H9 (cell line): ENCODE measurements at regions not wholly inside any gene's neighbourhood (a gene's known extent, or its start where the extent isn't known, plus 50 kb on each side); places are given as distances from the start of the nearest gene placed in this dataset.

Experiments used
- DNase-seq: peaks from one replicate; pipeline ENCODE4 v3.0.0-alpha.2; 2017
- H2AFZ ChIP-seq: one replicate; pipeline ENCODE4 v1.6.1; 2013; ENCODE audit warnings: mild to moderate bottlenecking, low read length, control low read depth, moderate library complexity
- H2AK5ac ChIP-seq: 2 replicates; pipeline ENCODE4 v1.6.1; 2013; ENCODE audit warnings: low read length, control low read depth, mixed read lengths; ENCODE audit not compliant: insufficient read length
- H2BK120ac ChIP-seq: one replicate; pipeline ENCODE4 v1.6.1; 2013; ENCODE audit warnings: low read depth, mild to moderate bottlenecking, low read length, control low read depth, inconsistent platforms; ENCODE audit not compliant: poor library complexity, severe bottlenecking
- H2BK12ac ChIP-seq: 2 replicates; pipeline ENCODE4 v1.6.1; 2013; ENCODE audit warnings: low read length, control low read depth, mixed read lengths, low read depth; ENCODE audit not compliant: insufficient read length
- H2BK15ac ChIP-seq: 2 replicates; pipeline ENCODE4 v1.6.1; 2013; ENCODE audit warnings: low read depth, low read length, control low read depth
- H2BK20ac ChIP-seq: one replicate; pipeline ENCODE4 v1.6.1; 2013; ENCODE audit warnings: low read depth, mild to moderate bottlenecking, low read length, control low read depth, inconsistent platforms; ENCODE audit not compliant: poor library complexity, severe bottlenecking
- H2BK5ac ChIP-seq: 2 replicates; pipeline ENCODE4 v1.6.1; 2013; ENCODE audit warnings: low read length, control low read depth, mixed read lengths; ENCODE audit not compliant: insufficient read length
- H3K14ac ChIP-seq: 2 replicates; pipeline ENCODE4 v1.6.1; 2013; ENCODE audit warnings: low read length, control low read depth; ENCODE audit not compliant: insufficient read depth
- H3K18ac ChIP-seq: 2 replicates; pipeline ENCODE4 v1.6.1; 2013; ENCODE audit warnings: low read depth, mild to moderate bottlenecking, mixed read lengths, low read length, control low read depth; ENCODE audit not compliant: insufficient read length
- H3K23ac ChIP-seq: 2 replicates; pipeline ENCODE4 v1.6.1; 2013; ENCODE audit warnings: low read length, control low read depth, mixed read lengths, low read depth; ENCODE audit not compliant: insufficient read length
- H3K23me2 ChIP-seq: 2 replicates; pipeline ENCODE4 v1.6.1; 2013; ENCODE audit warnings: low read depth, mild to moderate bottlenecking, mixed read lengths, low read length, control low read depth; ENCODE audit not compliant: insufficient read length, poor library complexity, severe bottlenecking
- H3K27ac ChIP-seq: 2 replicates; pipeline ENCODE4 v1.5.1; 2013; ENCODE audit warnings: low read length, control low read depth, mixed read lengths, low read depth; ENCODE audit not compliant: insufficient read length
- H3K27me3 ChIP-seq: 2 replicates; pipeline ENCODE4 v1.6.1; 2013; ENCODE audit warnings: low read length, control low read depth, inconsistent platforms; ENCODE audit not compliant: insufficient read depth
- H3K4ac ChIP-seq: 2 replicates; pipeline ENCODE4 v1.6.1; 2013; ENCODE audit warnings: low read depth, mild to moderate bottlenecking, control low read depth, inconsistent platforms, low read length, moderate library complexity
- H3K4me1 ChIP-seq: 2 replicates; pipeline ENCODE4 v1.6.1; 2013; ENCODE audit warnings: low read length, control low read depth, inconsistent platforms; ENCODE audit not compliant: insufficient read depth
- H3K4me2 ChIP-seq: 2 replicates; pipeline ENCODE4 v1.6.1; 2013; ENCODE audit warnings: low read length, control low read depth, mixed read lengths; ENCODE audit not compliant: insufficient read length, insufficient read depth
- H3K56ac ChIP-seq: 2 replicates; pipeline ENCODE4 v1.6.1; 2013; ENCODE audit warnings: low read depth, mild to moderate bottlenecking, mixed read lengths, low read length, control low read depth; ENCODE audit not compliant: insufficient read length
- H3K79me1 ChIP-seq: 2 replicates; pipeline ENCODE4 v1.6.1; 2013; ENCODE audit warnings: low read depth, mild to moderate bottlenecking, moderate library complexity, low read length, control low read depth, inconsistent platforms; ENCODE audit not compliant: insufficient read depth, poor library complexity, severe bottlenecking
- H3K79me2 ChIP-seq: 2 replicates; pipeline ENCODE4 v1.6.1; 2013; ENCODE audit warnings: low read length, control low read depth, inconsistent platforms; ENCODE audit not compliant: insufficient read depth
- H3K9ac ChIP-seq: 2 replicates; pipeline ENCODE4 v1.6.1; 2013; ENCODE audit warnings: low read length, control low read depth, mixed read lengths; ENCODE audit not compliant: insufficient read length; ENCODE audit errors: extremely low read depth
- H3K9me3 ChIP-seq: one replicate; pipeline ENCODE4 v1.6.1; 2013; ENCODE audit warnings: low read depth, low read length, inconsistent platforms; ENCODE audit not compliant: control insufficient read depth
- H3T11ph ChIP-seq: one replicate; pipeline ENCODE4 v1.6.1; 2013; ENCODE audit warnings: mild to moderate bottlenecking, low read length, control low read depth, inconsistent platforms
- H4K20me1 ChIP-seq: one replicate; pipeline ENCODE4 v1.6.1; 2013; ENCODE audit not compliant: control insufficient read depth, insufficient read length, insufficient read depth
- H4K5ac ChIP-seq: 2 replicates; pipeline ENCODE4 v1.6.1; 2013; ENCODE audit warnings: low read depth, mild to moderate bottlenecking, mixed read lengths, low read length, control low read depth; ENCODE audit not compliant: insufficient read length
- H4K8ac ChIP-seq: replicated peaks from 2 replicates; pipeline ENCODE4 v1.6.1; 2013; ENCODE audit warnings: low read length, control low read depth, mixed read lengths, low read depth; ENCODE audit not compliant: insufficient read length
- H4K91ac ChIP-seq: 2 replicates; pipeline ENCODE4 v1.6.1; 2013; ENCODE audit warnings: low read depth, mild to moderate bottlenecking, moderate library complexity, mixed read lengths, low read length, control low read depth; ENCODE audit not compliant: insufficient read length
- H3K27ac Mint-ChIP-seq, 3 experiments: 2 replicates in 2 of 3; 3 replicates in 1 of 3; pipeline ENCODE4 v1.8.0; 2020 to 2021; ENCODE audit warnings: mixed read lengths in 3 of 3, mild to moderate bottlenecking in 1 of 3, moderate library complexity in 1 of 3
- H3K27me3 Mint-ChIP-seq: 2 replicates; pipeline ENCODE4 v1.8.0; 2021; ENCODE audit warnings: low read depth, mild to moderate bottlenecking, moderate library complexity, mixed read lengths
- H3K36me3 Mint-ChIP-seq, 3 experiments: 2 replicates in 2 of 3; 3 replicates in 1 of 3; pipeline ENCODE4 v1.8.0; 2020 to 2021; ENCODE audit warnings: low read depth in 3 of 3, mixed read lengths in 3 of 3; ENCODE audit not compliant: insufficient read depth in 1 of 3
- H3K4me1 Mint-ChIP-seq, 2 experiments: 2 replicates each; pipeline ENCODE4 v1.8.0; 2020; ENCODE audit warnings: mixed read lengths in 2 of 2
- H3K4me3 Mint-ChIP-seq, 2 experiments: 2 replicates in 1 of 2; 3 replicates in 1 of 2; pipeline ENCODE4 v1.8.0; 2020 to 2021; ENCODE audit warnings: mild to moderate bottlenecking in 2 of 2, mixed read lengths in 2 of 2, moderate library complexity in 1 of 2
- H3K9me3 Mint-ChIP-seq, 2 experiments: 2 replicates in 1 of 2; 3 replicates in 1 of 2; pipeline ENCODE4 v1.8.0; 2020; ENCODE audit warnings: mild to moderate bottlenecking in 2 of 2, mixed read lengths in 2 of 2, moderate library complexity in 1 of 2
- WGBS: extraction: QIAGEN DNeasy Blood & Tissue Kit; methylation state at CpG from one replicate; pipeline ENCODE4 v1.1.7; 2013; ENCODE audit warnings: missing lambda C conversion rate, low lambda C conversion rate, mixed read lengths; ENCODE audit not compliant: insufficient read length; ENCODE audit errors: extremely low coverage; 5-methylcytosine and 5-hydroxymethylcytosine counted together
- TF ChIP-seq, protein P1 (sequence below): fragments of 200-600 bp; sonication (generic); conservative IDR thresholded peaks from 3 replicates; pipeline ENCODE4 v1.8.0; 2021; ENCODE audit warnings: antibody characterized with exemption, mild to moderate bottlenecking

DNA sequence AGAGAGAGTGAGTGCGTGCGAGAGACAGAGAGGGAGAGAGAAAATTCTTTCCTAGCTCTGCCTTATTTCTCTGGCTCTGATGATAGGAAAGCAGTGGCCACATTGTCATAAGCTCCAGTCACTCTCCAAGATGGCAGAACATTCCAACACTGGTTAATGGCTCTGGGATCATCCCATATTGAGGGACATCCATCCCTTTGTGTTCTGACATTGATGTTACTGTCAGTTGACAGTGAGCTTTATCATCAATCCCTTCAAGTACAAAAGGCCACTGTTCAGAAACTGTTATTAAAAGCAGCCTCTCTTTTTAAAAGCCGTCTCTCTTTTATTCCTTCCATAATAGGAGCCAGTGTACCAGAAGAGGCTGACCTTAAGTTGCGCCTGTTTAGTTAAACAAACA is 1084.9 kb upstream of the RBFOX1 start:
- no peak overlapping the region for H2AFZ ChIP-seq
- DNase-seq: no peak
- TF ChIP-seq, protein P1, sequence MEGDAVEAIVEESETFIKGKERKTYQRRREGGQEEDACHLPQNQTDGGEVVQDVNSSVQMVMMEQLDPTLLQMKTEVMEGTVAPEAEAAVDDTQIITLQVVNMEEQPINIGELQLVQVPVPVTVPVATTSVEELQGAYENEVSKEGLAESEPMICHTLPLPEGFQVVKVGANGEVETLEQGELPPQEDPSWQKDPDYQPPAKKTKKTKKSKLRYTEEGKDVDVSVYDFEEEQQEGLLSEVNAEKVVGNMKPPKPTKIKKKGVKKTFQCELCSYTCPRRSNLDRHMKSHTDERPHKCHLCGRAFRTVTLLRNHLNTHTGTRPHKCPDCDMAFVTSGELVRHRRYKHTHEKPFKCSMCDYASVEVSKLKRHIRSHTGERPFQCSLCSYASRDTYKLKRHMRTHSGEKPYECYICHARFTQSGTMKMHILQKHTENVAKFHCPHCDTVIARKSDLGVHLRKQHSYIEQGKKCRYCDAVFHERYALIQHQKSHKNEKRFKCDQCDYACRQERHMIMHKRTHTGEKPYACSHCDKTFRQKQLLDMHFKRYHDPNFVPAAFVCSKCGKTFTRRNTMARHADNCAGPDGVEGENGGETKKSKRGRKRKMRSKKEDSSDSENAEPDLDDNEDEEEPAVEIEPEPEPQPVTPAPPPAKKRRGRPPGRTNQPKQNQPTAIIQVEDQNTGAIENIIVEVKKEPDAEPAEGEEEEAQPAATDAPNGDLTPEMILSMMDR: no peak
- no peak overlapping the region for H3K56ac ChIP-seq
- H2BK20ac ChIP-seq: no peak overlapping the region
- no peak overlapping the region for H2BK12ac ChIP-seq
- H3K79me2 ChIP-seq: no peaks in the 10 kb centered on the region
- H3K27ac ChIP-seq: no peak overlapping the region
- H3K23ac ChIP-seq: no peak overlapping the region
- no peak overlapping the region for H3K9ac ChIP-seq
- no peak overlapping the region for H3T11ph ChIP-seq
- H3K9me3 ChIP-seq: no peaks in the 10 kb centered on the region
- no peak overlapping the region for H4K8ac ChIP-seq
- H3K27me3 Mint-ChIP-seq: no peaks in the 10 kb centered on the region
- no peak overlapping the region for H3K4ac ChIP-seq
- H4K91ac ChIP-seq: no peak overlapping the region
- no peak overlapping the region for H2AK5ac ChIP-seq
- no peak overlapping the region for H3K14ac ChIP-seq
- H2BK15ac ChIP-seq: no peak overlapping the region
- WGBS: no CpG with 5 or more reads among the region's 4 CpGs
- no peak overlapping the region for H3K4me2 ChIP-seq
- no peak overlapping the region for H3K27ac Mint-ChIP-seq
- peaks cover 9% of the 10 kb centered on the region; the same call in 1 of the 2 replicates for H3K4me1 ChIP-seq
- H3K18ac ChIP-seq: no peak overlapping the region
- H3K4me1 Mint-ChIP-seq: peaks cover 24 to 26% of the 10 kb centered on the region in 2 experiments
- no peaks in the 10 kb centered on the region for H4K20me1 ChIP-seq
- H2BK120ac ChIP-seq: no peak overlapping the region
- no peak overlapping the region for H4K5ac ChIP-seq
- no peaks in the 10 kb centered on the region for H3K9me3 Mint-ChIP-seq
- no peaks in the 10 kb centered on the region for H3K79me1 ChIP-seq
- no peaks in the 10 kb centered on the region for H3K23me2 ChIP-seq
- no peaks in the 10 kb centered on the region; a peak in 1 of 7 replicates for H3K36me3 Mint-ChIP-seq
- no peaks in the 10 kb centered on the region for H3K27me3 ChIP-seq
- no peak overlapping the region for H2BK5ac ChIP-seq
- no peak overlapping the region for H3K4me3 Mint-ChIP-seq
